IMR-90 (cell line): ENCODE measurements at regions not wholly inside any gene's neighbourhood (a gene's known extent, or its start where the extent isn't known, plus 50 kb on each side); places are given as distances from the start of the nearest gene placed in this dataset.

Experiments
- ATAC-seq: fragments of 200-7000 bp; cut with Tn5 transposase; 2 replicates; pipeline ENCODE4 v1.9.1; 2020; ENCODE audit warnings: low read depth, mild to moderate bottlenecking, moderate library complexity
- BruUV-seq: library from RNA; stranded (reverse); fragments of 400-500 nt; replicated peaks from 2 replicates; lab custom pipeline; 2021; lab: Mats Ljungman, UMichigan
- CTCF ChIA-PET: fragments of 300-600 bp; formaldehyde crosslinking; extraction: SDS; loops from one replicate; lab custom pipeline; 2021; ENCODE audit warnings: antibody characterized with exemption; lab: Yijun Ruan, JAX
- POLR2A ChIA-PET: fragments of 300-600 bp; sonication (Branson Sonifier 250); formaldehyde crosslinking; loops from one replicate; lab custom pipeline; 2022; ENCODE audit warnings: antibody characterized with exemption; ENCODE audit not compliant: unreplicated experiment; lab: Charles Lee
- DNase-seq: peaks from one replicate; pipeline ENCODE4 v3.0.0; 2013
- H2AFZ ChIP-seq: replicated peaks from 2 replicates; pipeline ENCODE3; 2013; ENCODE audit warnings: low read length, mild to moderate bottlenecking; ENCODE audit not compliant: poor library complexity
- H2AK5ac ChIP-seq: 2 replicates; pipeline ENCODE4 v1.6.1; 2013; ENCODE audit warnings: low read depth, low read length, inconsistent platforms
- H2AK9ac ChIP-seq: replicated peaks from 2 replicates; pipeline ENCODE3; 2013; ENCODE audit warnings: mild to moderate bottlenecking, low read depth, low read length, moderate library complexity; ENCODE audit not compliant: poor library complexity
- H2BK120ac ChIP-seq: 2 replicates; pipeline ENCODE4 v1.6.1; 2013; ENCODE audit warnings: low read depth, low read length, inconsistent platforms
- H2BK15ac ChIP-seq: 3 replicates; pipeline ENCODE4 v1.6.1; 2013; ENCODE audit warnings: low read depth, low read length, inconsistent platforms
- H2BK20ac ChIP-seq: 2 replicates; pipeline ENCODE4 v1.6.1; 2013; ENCODE audit warnings: low read depth, mild to moderate bottlenecking, inconsistent platforms, low read length, moderate library complexity
- H2BK5ac ChIP-seq: 2 replicates; pipeline ENCODE4 v1.6.1; 2013; ENCODE audit warnings: mild to moderate bottlenecking, low read depth, low read length, inconsistent platforms; ENCODE audit not compliant: poor library complexity, severe bottlenecking
- H3K14ac ChIP-seq: replicated peaks from 2 replicates; pipeline ENCODE4 v1.6.1; 2013; ENCODE audit warnings: low read depth, low read length, inconsistent platforms
- H3K18ac ChIP-seq: 2 replicates; pipeline ENCODE4 v1.6.1; 2013; ENCODE audit warnings: low read depth, low read length, control low read depth
- H3K23ac ChIP-seq: 2 replicates; pipeline ENCODE4 v1.6.1; 2013; ENCODE audit warnings: low read depth, low read length, inconsistent platforms
- H3K27ac ChIP-seq: 2 replicates; pipeline ENCODE4 v1.5.1; 2013; ENCODE audit warnings: mild to moderate bottlenecking, control low read depth, low read length; ENCODE audit not compliant: insufficient read depth
- H3K27me3 ChIP-seq: 2 replicates; pipeline ENCODE4 v1.6.1; 2013; ENCODE audit warnings: low read length; ENCODE audit not compliant: control insufficient read depth, insufficient read depth
- H3K36me3 ChIP-seq: 2 replicates; pipeline ENCODE4 v1.6.1; 2013; ENCODE audit warnings: low read length, mixed read lengths; ENCODE audit not compliant: control insufficient read depth, insufficient read depth
- H3K4ac ChIP-seq: 2 replicates; pipeline ENCODE4 v1.6.1; 2013; ENCODE audit warnings: low read depth, low read length, inconsistent platforms
- H3K4me1 ChIP-seq: 2 replicates; pipeline ENCODE4 v1.6.1; 2013; ENCODE audit warnings: low read length, mixed read lengths; ENCODE audit not compliant: control insufficient read depth, insufficient read depth
- H3K4me2 ChIP-seq: 2 replicates; pipeline ENCODE4 v1.6.1; 2013; ENCODE audit warnings: low read depth, mild to moderate bottlenecking, control low read depth, low read length, moderate library complexity
- H3K4me3 ChIP-seq: 2 replicates; pipeline ENCODE4 v1.5.1; 2013; ENCODE audit warnings: low read depth, mild to moderate bottlenecking, control low read depth, low read length, moderate library complexity; ENCODE audit not compliant: insufficient read depth
- H3K56ac ChIP-seq: 2 replicates; pipeline ENCODE4 v1.6.1; 2013; ENCODE audit warnings: low read length, inconsistent platforms; ENCODE audit not compliant: insufficient read depth; ENCODE audit errors: extremely low read depth
- H3K79me1 ChIP-seq, 2 experiments: 2 replicates each; pipeline ENCODE4 v1.6.1; 2013; ENCODE audit warnings: low read length in 2 of 2, inconsistent platforms in 1 of 2, low read depth in 1 of 2
- H3K9ac ChIP-seq: 2 replicates; pipeline ENCODE4 v1.6.1; 2013; ENCODE audit warnings: low read depth, low read length, control low read depth
- H3K9me1 ChIP-seq: 2 replicates; pipeline ENCODE4 v1.6.1; 2013; ENCODE audit warnings: low read length, inconsistent platforms; ENCODE audit not compliant: insufficient read depth
- H3K9me3 ChIP-seq: 2 replicates; pipeline ENCODE4 v1.6.1; 2013; ENCODE audit warnings: low read length; ENCODE audit not compliant: control insufficient read depth, insufficient read depth
- H4K20me1 ChIP-seq: 2 replicates; pipeline ENCODE4 v1.6.1; 2013; ENCODE audit warnings: low read length, inconsistent platforms; ENCODE audit not compliant: insufficient read depth
- H4K5ac ChIP-seq: 2 replicates; pipeline ENCODE4 v1.6.1; 2013; ENCODE audit warnings: mild to moderate bottlenecking, low read depth, low read length, control low read depth
- H4K8ac ChIP-seq, 2 experiments: 2 replicates each; pipeline ENCODE4 v1.6.1; 2013; ENCODE audit warnings: low read depth in 2 of 2, low read length in 2 of 2, control low read depth in 1 of 2, inconsistent platforms in 1 of 2
- H4K91ac ChIP-seq: 2 replicates; pipeline ENCODE4 v1.6.1; 2013; ENCODE audit warnings: low read depth, low read length, inconsistent platforms; ENCODE audit not compliant: insufficient read depth
- CEBPB ChIP-seq: IDR thresholded peaks from 2 replicates; pipeline ENCODE4 v1.6.1; 2012; ENCODE audit warnings: low read depth, low read length, improper control_type of control experiment
- WGBS, 2 experiments: methylation state at CpG; one replicate each; pipeline versions ENCODE4 v1.1.5 to v1.1.7; 2013; ENCODE audit warnings: missing lambda C conversion rate in 2 of 2; ENCODE audit not compliant: insufficient read length in 1 of 2; ENCODE audit errors: extremely low coverage in 2 of 2; 5-methylcytosine and 5-hydroxymethylcytosine counted together
- dilution Hi-C: fragments of 300-500 bp; cut with HindIII; formaldehyde crosslinking; loops from one replicate; pipeline ENCODE4 v1.14.3; 2018; ENCODE audit warnings: low sequenced_read_pairs; ENCODE audit not compliant: unreplicated experiment
- in situ Hi-C: fragments of 300-500 bp; cut with MboI; formaldehyde crosslinking; loops from 3 replicates; pipeline ENCODE4 v1.14.3; 2019; ENCODE audit warnings: low sequenced_read_pairs, inconsistent platforms, mixed read lengths
- intact Hi-C: fragments of 100-400 bp; cut with micrococcal nuclease; formaldehyde crosslinking; loops from 2 replicates; pipeline ENCODE4 v1.10.0; 2022

DNA sequence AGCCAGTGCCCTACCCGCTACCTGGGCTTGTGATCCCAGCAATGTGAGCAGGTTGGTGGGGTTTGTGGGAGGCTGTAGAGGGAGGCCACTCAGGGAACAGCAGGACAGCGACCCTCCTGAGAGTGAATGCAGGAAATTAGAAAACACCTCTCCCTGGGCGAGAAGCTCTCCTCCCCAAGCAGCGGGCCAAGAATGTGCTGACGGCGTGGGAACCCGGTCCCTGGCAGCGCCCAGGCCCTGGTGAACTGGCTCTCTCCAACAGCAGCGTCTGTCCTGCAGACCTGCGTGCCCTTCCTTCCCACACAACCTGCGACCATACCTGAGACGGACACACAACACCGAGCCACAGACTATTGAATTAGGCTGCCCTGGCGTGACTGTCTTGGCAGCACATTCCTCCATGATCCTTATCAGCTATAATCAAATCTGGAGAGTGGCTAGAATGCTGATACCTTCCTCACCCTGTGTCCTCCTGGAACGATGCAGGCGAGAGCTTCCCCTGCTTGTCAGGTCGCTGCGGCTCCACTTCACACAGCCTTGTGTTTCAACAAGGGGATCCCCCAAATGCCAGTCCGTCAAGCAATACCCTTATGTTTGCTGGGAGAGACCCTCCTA, 114.8 kb upstream of the GSC start:
- H4K20me1 ChIP-seq, result no peaks in the 10 kb centered on the region
- no peak overlapping the region for H3K9ac ChIP-seq
- H2BK120ac ChIP-seq, result no peak overlapping the region
- H2AK9ac ChIP-seq, result no peak overlapping the region
- H3K56ac ChIP-seq, result no peak overlapping the region
- intact Hi-C loops, result no loop called here
- H3K4ac ChIP-seq, result no peak overlapping the region
- no peak overlapping the region for H4K5ac ChIP-seq
- H3K23ac ChIP-seq, result no peak overlapping the region
- H3K4me3 ChIP-seq, result no peak overlapping the region
- H2BK5ac ChIP-seq, result no peak overlapping the region
- no peak overlapping the region for H4K8ac ChIP-seq
- H3K14ac ChIP-seq, result no peak overlapping the region
- H3K18ac ChIP-seq, result no peak overlapping the region
- no peak for DNase-seq
- no peak overlapping the region for H2AK5ac ChIP-seq
- peaks cover 30% of the 10 kb centered on the region for H3K9me3 ChIP-seq
- ChIA-PET CTCF (no interaction called here), POLR2A (no interaction called here)
- no peak overlapping the region for H2BK20ac ChIP-seq
- H3K36me3 ChIP-seq, result no peaks in the 10 kb centered on the region
- no TSS peak for BruUV-seq
- H4K91ac ChIP-seq, result no peak overlapping the region
- no peak overlapping the region for H3K4me2 ChIP-seq
- no peaks in the 10 kb centered on the region for H3K27me3 ChIP-seq
- no peak overlapping the region for H2BK15ac ChIP-seq
- no peak overlapping the region for H2AFZ ChIP-seq
- H3K79me1 ChIP-seq, result no peaks in the 10 kb centered on the region
- H3K4me1 ChIP-seq, result no peaks in the 10 kb centered on the region
- no peak for TF ChIP-seq CEBPB
- H3K27ac ChIP-seq, result no peak overlapping the region
- no peak for ATAC-seq
- whole genome bisulfite sequencing, 2 experiments, result no CpG with 5 or more reads among the region's 19 CpGs
- dilution Hi-C loops, result no loop called here
- in situ Hi-C loops, result no loop called here
- no peaks in the 10 kb centered on the region for H3K9me1 ChIP-seq
